ENCODE measurements at regions not wholly inside any gene's neighbourhood (a gene's known extent, or its start where the extent isn't known, plus 50 kb on each side); places are given as distances from the start of the nearest gene placed in this dataset.

- TF ChIP-seq CTCF (IDR thresholded peaks at IDR 0.05; ENCODE audit: extremely low read depth, low read depth, low read length), result no peak
- H3K27ac ChIP-seq (ENCODE audit: low read depth, low read length), result no peak overlapping the region
- no peak overlapping the region for H2AFZ ChIP-seq (ENCODE audit: low read length)
- no peaks in the 10 kb centered on the region for H3K36me3 ChIP-seq (ENCODE audit: insufficient read depth, low read length)
- no peak overlapping the region for H3K4me2 ChIP-seq (ENCODE audit: insufficient read depth, low read length)
- no peaks in the 10 kb centered on the region for H3K4me1 ChIP-seq (ENCODE audit: insufficient read depth, low read length)
- no peaks in the 10 kb centered on the region for H3K9me3 ChIP-seq (ENCODE audit: low read depth, low read length)
- H4K20me1 ChIP-seq (ENCODE audit: insufficient read depth, low read length), result no peaks in the 10 kb centered on the region
- H3K27me3 ChIP-seq (ENCODE audit: insufficient read depth, low read length), result no peaks in the 10 kb centered on the region
- no peaks in the 10 kb centered on the region for H3K79me2 ChIP-seq (ENCODE audit: insufficient read depth, low read length)
- no peak for DNase-seq (ENCODE audit: insufficient read length, low spot score, missing footprints)
- no peak overlapping the region for H3K4me3 ChIP-seq (ENCODE audit: insufficient read depth, low read length)
Measured at GRCh38 chr20:22687676-22688349, 103.4 kb upstream of the FOXA2 start.

- no peaks in the 10 kb centered on the region for H4K20me1 ChIP-seq (ENCODE audit: insufficient read depth, low read length)
- H3K4me1 ChIP-seq (ENCODE audit: insufficient read depth, low read length), result no peaks in the 10 kb centered on the region
- DNase-seq (ENCODE audit: insufficient read length, low spot score, missing footprints), result no peak
- H3K27ac ChIP-seq (ENCODE audit: low read depth, low read length), result no peak overlapping the region
- H3K79me2 ChIP-seq (ENCODE audit: insufficient read depth, low read length), result no peaks in the 10 kb centered on the region
- no peaks in the 10 kb centered on the region for H3K36me3 ChIP-seq (ENCODE audit: insufficient read depth, low read length)
- no peak for TF ChIP-seq CTCF (IDR thresholded peaks at IDR 0.05; ENCODE audit: extremely low read depth, low read depth, low read length)
- H3K4me3 ChIP-seq (ENCODE audit: insufficient read depth, low read length), result no peak overlapping the region
- H2AFZ ChIP-seq (ENCODE audit: low read length), result no peak overlapping the region
- H3K9me3 ChIP-seq (ENCODE audit: low read depth, low read length), result no peaks in the 10 kb centered on the region
- H3K27me3 ChIP-seq (ENCODE audit: insufficient read depth, low read length), result no peaks in the 10 kb centered on the region
- no peak overlapping the region for H3K4me2 ChIP-seq (ENCODE audit: insufficient read depth, low read length)
Measured at GRCh38 chr20:22688485-22688884, 104.1 kb upstream of the FOXA2 start.

GRCh38 chr20:22689266-22689665, 104.9 kb upstream of the FOXA2 start:
- Histone ChIP-seq H2AFZ (ENCODE audit: low read length) (no peak overlapping the region), H3K9me3 (ENCODE audit: low read depth, low read length) (no peaks in the 10 kb centered on the region), H3K27ac (ENCODE audit: low read depth, low read length) (no peak overlapping the region), H3K4me2 (ENCODE audit: insufficient read depth, low read length) (no peak overlapping the region), H3K27me3 (ENCODE audit: insufficient read depth, low read length) (no peaks in the 10 kb centered on the region), H3K4me1 (ENCODE audit: insufficient read depth, low read length) (no peaks in the 10 kb centered on the region), H3K4me3 (ENCODE audit: insufficient read depth, low read length) (no peak overlapping the region), H3K36me3 (ENCODE audit: insufficient read depth, low read length) (no peaks in the 10 kb centered on the region), H3K79me2 (ENCODE audit: insufficient read depth, low read length) (no peaks in the 10 kb centered on the region), H4K20me1 (ENCODE audit: insufficient read depth, low read length) (no peaks in the 10 kb centered on the region)
- TF ChIP-seq CTCF (IDR thresholded peaks at IDR 0.05; ENCODE audit: extremely low read depth, low read depth, low read length), result no peak
- no peak for DNase-seq (ENCODE audit: insufficient read length, low spot score, missing footprints)

GRCh38 chr20:22690000-22690399, 105.6 kb upstream of the FOXA2 start:
- no peaks in the 10 kb centered on the region for H3K27me3 ChIP-seq (ENCODE audit: insufficient read depth, low read length)
- H3K27ac ChIP-seq (ENCODE audit: low read depth, low read length), result no peak overlapping the region
- DNase-seq (ENCODE audit: insufficient read length, low spot score, missing footprints), result no peak
- H2AFZ ChIP-seq (ENCODE audit: low read length), result no peak overlapping the region
- no peaks in the 10 kb centered on the region for H3K36me3 ChIP-seq (ENCODE audit: insufficient read depth, low read length)
- TF ChIP-seq CTCF (IDR thresholded peaks at IDR 0.05; ENCODE audit: extremely low read depth, low read depth, low read length), result no peak
- no peaks in the 10 kb centered on the region for H3K79me2 ChIP-seq (ENCODE audit: insufficient read depth, low read length)
- no peak overlapping the region for H3K4me3 ChIP-seq (ENCODE audit: insufficient read depth, low read length)
- no peak overlapping the region for H3K4me2 ChIP-seq (ENCODE audit: insufficient read depth, low read length)
- H3K9me3 ChIP-seq (ENCODE audit: low read depth, low read length), result no peaks in the 10 kb centered on the region
- no peaks in the 10 kb centered on the region for H4K20me1 ChIP-seq (ENCODE audit: insufficient read depth, low read length)
- no peaks in the 10 kb centered on the region for H3K4me1 ChIP-seq (ENCODE audit: insufficient read depth, low read length)

Data from osteoblast (primary cell).